WTC11 (cell line): ENCODE measurements at regions not wholly inside any gene's neighbourhood (a gene's known extent, or its start where the extent isn't known, plus 50 kb on each side); places are given as distances from the start of the nearest gene placed in this dataset.

Experiments used
- ATAC-seq: fragments of 200-7000 bp; cut with Tn5 transposase; 2 replicates; pipeline ENCODE4 v1.10.0; 2021; ENCODE audit warnings: mild to moderate bottlenecking, moderate library complexity
- CTCF ChIA-PET: fragments of 300-600 bp; sonication (Branson Sonifier 250); formaldehyde crosslinking; loops from one replicate; lab custom pipeline; 2021; ENCODE audit warnings: antibody characterized with exemption; lab: Charles Lee
- POLR2A ChIA-PET: fragments of 350-600 bp; sonication (Branson Sonifier 250); formaldehyde crosslinking; loops from one replicate; lab custom pipeline; 2021; ENCODE audit warnings: antibody characterized with exemption; lab: Charles Lee
- DNase-seq: peaks from one replicate; pipeline ENCODE4 v3.0.0; 2021; ENCODE audit warnings: low spot score
- H3K27ac Mint-ChIP-seq: 2 replicates; pipeline ENCODE4 v1.8.0; 2021; ENCODE audit warnings: mixed read lengths
- H3K27me3 Mint-ChIP-seq: 2 replicates; pipeline ENCODE4 v1.8.0; 2021; ENCODE audit warnings: low read depth, mild to moderate bottlenecking, moderate library complexity, mixed read lengths
- H3K36me3 Mint-ChIP-seq: 2 replicates; pipeline ENCODE4 v1.8.0; 2021; ENCODE audit warnings: mixed read lengths
- H3K4me1 Mint-ChIP-seq: 2 replicates; pipeline ENCODE4 v1.8.0; 2022; ENCODE audit warnings: mixed read lengths
- H3K4me3 Mint-ChIP-seq: 2 replicates; pipeline ENCODE4 v1.8.0; 2021; ENCODE audit warnings: mild to moderate bottlenecking, moderate library complexity, mixed read lengths
- H3K9me3 Mint-ChIP-seq: 2 replicates; pipeline ENCODE4 v1.8.0; 2021; ENCODE audit warnings: mixed read lengths
- JAZF1 ChIP-seq: fragments of 250-450 bp; sonication (Bioruptor Pico); IDR thresholded peaks from 2 replicates; pipeline ENCODE4 v1.9.0; 2021; ENCODE audit warnings: moderate library complexity, mild to moderate bottlenecking, inconsistent platforms
- NFYB ChIP-seq: sonication (generic); formaldehyde crosslinking; conservative IDR thresholded peaks from 2 replicates; pipeline ENCODE4 v1.8.0; 2022; ENCODE audit warnings: low read depth, missing genetic modification reagents
- NR3C1 ChIP-seq: sonication (generic); formaldehyde crosslinking; conservative IDR thresholded peaks from 2 replicates; pipeline ENCODE4 v1.8.1; 2023; ENCODE audit warnings: low read depth, mild to moderate bottlenecking, missing genetic modification reagents
- PREB ChIP-seq: sonication (generic); formaldehyde crosslinking; IDR thresholded peaks from 2 replicates; pipeline ENCODE4 v1.8.1; 2022; ENCODE audit warnings: mild to moderate bottlenecking, missing genetic modification reagents, moderate library complexity, borderline replicate concordance
- RORB ChIP-seq: fragments of 250-450 bp; sonication (Bioruptor Pico); IDR thresholded peaks from 2 replicates; pipeline ENCODE4 v1.9.0; 2021; ENCODE audit warnings: mild to moderate bottlenecking
- ZBTB21 ChIP-seq: sonication (generic); formaldehyde crosslinking; IDR thresholded peaks from 2 replicates; pipeline ENCODE4 v1.8.1; 2023; ENCODE audit warnings: mild to moderate bottlenecking, missing genetic modification reagents, borderline replicate concordance
- ZNF121 ChIP-seq: sonication (generic); formaldehyde crosslinking; IDR thresholded peaks from 2 replicates; pipeline ENCODE4 v1.8.0; 2023; ENCODE audit warnings: missing genetic modification reagents
- ZNF232 ChIP-seq: sonication (generic); formaldehyde crosslinking; IDR thresholded peaks from 2 replicates; pipeline ENCODE4 v1.8.0; 2022; ENCODE audit warnings: mild to moderate bottlenecking, missing genetic modification reagents
- ZNF281 ChIP-seq: sonication (generic); formaldehyde crosslinking; IDR thresholded peaks from 2 replicates; pipeline ENCODE4 v1.8.0; 2023; ENCODE audit warnings: mild to moderate bottlenecking, missing genetic modification reagents
- TF ChIP-seq, protein P1 (sequence below): sonication (generic); formaldehyde crosslinking; IDR thresholded peaks from 2 replicates; pipeline ENCODE4 v1.8.0; 2022; ENCODE audit warnings: mild to moderate bottlenecking, missing genetic modification reagents
- TF ChIP-seq, protein P2 (sequence below): sonication (generic); formaldehyde crosslinking; IDR thresholded peaks from 2 replicates; pipeline ENCODE4 v1.8.1; 2022; ENCODE audit warnings: missing genetic modification reagents, borderline replicate concordance
- TF ChIP-seq, protein P3 (sequence below): sonication (generic); formaldehyde crosslinking; conservative IDR thresholded peaks from 2 replicates; pipeline ENCODE4 v1.8.1; 2022; ENCODE audit warnings: mild to moderate bottlenecking, missing genetic modification reagents
- TF ChIP-seq, protein P4 (sequence below): sonication (generic); formaldehyde crosslinking; IDR thresholded peaks from 2 replicates; pipeline ENCODE4 v1.8.1; 2023; ENCODE audit warnings: mild to moderate bottlenecking, moderate library complexity, missing genetic modification reagents
- TF ChIP-seq, protein P5 (sequence below): fragments of 250-450 bp; sonication (Bioruptor Pico); IDR thresholded peaks from 2 replicates; pipeline ENCODE4 v1.9.0; 2021; ENCODE audit warnings: moderate library complexity, mild to moderate bottlenecking, inconsistent platforms, borderline replicate concordance
- TF ChIP-seq, protein P6 (sequence below): sonication (generic); formaldehyde crosslinking; IDR thresholded peaks from 2 replicates; pipeline ENCODE4 v1.8.1; 2022; ENCODE audit warnings: low read depth, missing genetic modification reagents, borderline replicate concordance

GRCh38 chr7:16232273-16232672, 189.1 kb downstream of the CRPPA start (continued):
- TF ChIP-seq NFYB (CRISPR knock-in tag) (no peak), ZNF121 (CRISPR knock-in tag) (no peak), NR3C1 (CRISPR knock-in tag) (no peak)
- TF ChIP-seq, protein P1, sequence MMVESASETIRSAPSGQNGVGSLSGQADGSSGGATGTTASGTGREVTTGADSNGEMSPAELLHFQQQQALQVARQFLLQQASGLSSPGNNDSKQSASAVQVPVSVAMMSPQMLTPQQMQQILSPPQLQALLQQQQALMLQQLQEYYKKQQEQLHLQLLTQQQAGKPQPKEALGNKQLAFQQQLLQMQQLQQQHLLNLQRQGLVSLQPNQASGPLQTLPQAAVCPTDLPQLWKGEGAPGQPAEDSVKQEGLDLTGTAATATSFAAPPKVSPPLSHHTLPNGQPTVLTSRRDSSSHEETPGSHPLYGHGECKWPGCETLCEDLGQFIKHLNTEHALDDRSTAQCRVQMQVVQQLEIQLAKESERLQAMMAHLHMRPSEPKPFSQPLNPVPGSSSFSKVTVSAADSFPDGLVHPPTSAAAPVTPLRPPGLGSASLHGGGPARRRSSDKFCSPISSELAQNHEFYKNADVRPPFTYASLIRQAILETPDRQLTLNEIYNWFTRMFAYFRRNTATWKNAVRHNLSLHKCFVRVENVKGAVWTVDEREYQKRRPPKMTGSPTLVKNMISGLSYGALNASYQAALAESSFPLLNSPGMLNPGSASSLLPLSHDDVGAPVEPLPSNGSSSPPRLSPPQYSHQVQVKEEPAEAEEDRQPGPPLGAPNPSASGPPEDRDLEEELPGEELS (CRISPR knock-in tag), result no peak
- TF ChIP-seq, protein P2, sequence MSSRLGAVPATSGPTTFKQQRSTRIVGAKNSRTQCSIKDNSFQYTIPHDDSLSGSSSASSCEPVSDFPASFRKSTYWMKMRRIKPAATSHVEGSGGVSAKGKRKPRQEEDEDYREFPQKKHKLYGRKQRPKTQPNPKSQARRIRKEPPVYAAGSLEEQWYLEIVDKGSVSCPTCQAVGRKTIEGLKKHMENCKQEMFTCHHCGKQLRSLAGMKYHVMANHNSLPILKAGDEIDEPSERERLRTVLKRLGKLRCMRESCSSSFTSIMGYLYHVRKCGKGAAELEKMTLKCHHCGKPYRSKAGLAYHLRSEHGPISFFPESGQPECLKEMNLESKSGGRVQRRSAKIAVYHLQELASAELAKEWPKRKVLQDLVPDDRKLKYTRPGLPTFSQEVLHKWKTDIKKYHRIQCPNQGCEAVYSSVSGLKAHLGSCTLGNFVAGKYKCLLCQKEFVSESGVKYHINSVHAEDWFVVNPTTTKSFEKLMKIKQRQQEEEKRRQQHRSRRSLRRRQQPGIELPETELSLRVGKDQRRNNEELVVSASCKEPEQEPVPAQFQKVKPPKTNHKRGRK (CRISPR knock-in tag), result no peak

GRCh38 chr7:16223963-16224707, 197.2 kb downstream of the CRPPA start:
- Mint-ChIP-seq H3K4me1 (no peaks in the 10 kb centered on the region), H3K27ac (no peak overlapping the region), H3K27me3 (no peaks in the 10 kb centered on the region), H3K4me3 (no peak overlapping the region), H3K36me3 (peaks cover 5% of the 10 kb centered on the region), H3K9me3 (peaks cover 6% of the 10 kb centered on the region)
- ChIA-PET CTCF (no interaction called here), POLR2A (no interaction called here)
- no peak for DNase-seq
- no peak for ATAC-seq
- no peak for TF ChIP-seq PREB (CRISPR knock-in tag)
- TF ChIP-seq, protein P3, sequence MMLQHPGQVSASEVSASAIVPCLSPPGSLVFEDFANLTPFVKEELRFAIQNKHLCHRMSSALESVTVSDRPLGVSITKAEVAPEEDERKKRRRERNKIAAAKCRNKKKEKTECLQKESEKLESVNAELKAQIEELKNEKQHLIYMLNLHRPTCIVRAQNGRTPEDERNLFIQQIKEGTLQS (CRISPR knock-in tag), result no peak
- TF ChIP-seq JAZF1 (CRISPR knock-in tag), result no peak
- TF ChIP-seq ZBTB21 (CRISPR knock-in tag), result no peak
- no peak for TF ChIP-seq ZNF232 (CRISPR knock-in tag)
- TF ChIP-seq, protein P4, sequence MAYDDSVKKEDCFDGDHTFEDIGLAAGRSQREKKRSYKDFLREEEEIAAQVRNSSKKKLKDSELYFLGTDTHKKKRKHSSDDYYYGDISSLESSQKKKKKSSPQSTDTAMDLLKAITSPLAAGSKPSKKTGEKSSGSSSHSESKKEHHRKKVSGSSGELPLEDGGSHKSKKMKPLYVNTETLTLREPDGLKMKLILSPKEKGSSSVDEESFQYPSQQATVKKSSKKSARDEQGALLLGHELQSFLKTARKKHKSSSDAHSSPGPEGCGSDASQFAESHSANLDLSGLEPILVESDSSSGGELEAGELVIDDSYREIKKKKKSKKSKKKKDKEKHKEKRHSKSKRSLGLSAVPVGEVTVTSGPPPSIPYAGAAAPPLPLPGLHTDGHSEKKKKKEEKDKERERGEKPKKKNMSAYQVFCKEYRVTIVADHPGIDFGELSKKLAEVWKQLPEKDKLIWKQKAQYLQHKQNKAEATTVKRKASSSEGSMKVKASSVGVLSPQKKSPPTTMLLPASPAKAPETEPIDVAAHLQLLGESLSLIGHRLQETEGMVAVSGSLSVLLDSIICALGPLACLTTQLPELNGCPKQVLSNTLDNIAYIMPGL (CRISPR knock-in tag), result no peak

DNA sequence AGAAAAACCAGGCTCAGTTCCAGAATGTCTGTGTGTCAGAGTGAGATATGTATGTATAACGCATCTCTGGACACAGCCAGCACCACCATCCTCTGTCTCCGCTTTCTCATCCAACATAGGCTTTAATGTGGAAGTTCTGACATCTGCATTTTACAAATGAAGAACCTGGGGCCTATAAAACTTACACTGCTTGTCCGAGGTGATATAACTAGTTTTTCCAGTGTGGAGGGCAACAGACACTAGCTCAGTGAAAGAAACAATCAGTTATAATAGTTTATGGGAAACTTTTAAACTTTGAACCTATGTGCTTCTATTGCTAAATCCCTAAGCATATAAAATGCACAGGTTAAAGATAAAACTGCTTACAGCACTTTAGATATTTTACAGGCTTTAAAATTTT, 208.7 kb downstream of the CRPPA start:
- ChIA-PET CTCF (no interaction called here), POLR2A (no interaction called here)
- peaks cover 14% of the 10 kb centered on the region for H3K4me1 Mint-ChIP-seq
- ATAC-seq (no peak), DNase-seq (no peak)
- H3K27ac Mint-ChIP-seq, result no peak overlapping the region
- no peaks in the 10 kb centered on the region for H3K36me3 Mint-ChIP-seq
- H3K27me3 Mint-ChIP-seq, result no peaks in the 10 kb centered on the region
- 0 out of 2 replicates have a peak, but pooled peaks cover 3% of the 10 kb centered on the region for H3K9me3 Mint-ChIP-seq
- no peak overlapping the region for H3K4me3 Mint-ChIP-seq
- TF ChIP-seq, protein P2 (CRISPR knock-in tag), result no peak
- TF ChIP-seq, protein P5, sequence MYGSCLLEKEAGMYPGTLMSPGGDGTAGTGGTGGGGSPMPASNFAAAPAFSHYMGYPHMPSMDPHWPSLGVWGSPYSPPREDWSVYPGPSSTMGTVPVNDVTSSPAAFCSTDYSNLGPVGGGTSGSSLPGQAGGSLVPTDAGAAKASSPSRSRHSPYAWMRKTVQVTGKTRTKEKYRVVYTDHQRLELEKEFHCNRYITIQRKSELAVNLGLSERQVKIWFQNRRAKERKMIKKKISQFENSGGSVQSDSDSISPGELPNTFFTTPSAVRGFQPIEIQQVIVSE (CRISPR knock-in tag), result no peak
- TF ChIP-seq ZNF281 (no peak), RORB (no peak)
- TF ChIP-seq, protein P6, sequence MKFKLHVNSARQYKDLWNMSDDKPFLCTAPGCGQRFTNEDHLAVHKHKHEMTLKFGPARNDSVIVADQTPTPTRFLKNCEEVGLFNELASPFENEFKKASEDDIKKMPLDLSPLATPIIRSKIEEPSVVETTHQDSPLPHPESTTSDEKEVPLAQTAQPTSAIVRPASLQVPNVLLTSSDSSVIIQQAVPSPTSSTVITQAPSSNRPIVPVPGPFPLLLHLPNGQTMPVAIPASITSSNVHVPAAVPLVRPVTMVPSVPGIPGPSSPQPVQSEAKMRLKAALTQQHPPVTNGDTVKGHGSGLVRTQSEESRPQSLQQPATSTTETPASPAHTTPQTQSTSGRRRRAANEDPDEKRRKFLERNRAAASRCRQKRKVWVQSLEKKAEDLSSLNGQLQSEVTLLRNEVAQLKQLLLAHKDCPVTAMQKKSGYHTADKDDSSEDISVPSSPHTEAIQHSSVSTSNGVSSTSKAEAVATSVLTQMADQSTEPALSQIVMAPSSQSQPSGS (CRISPR knock-in tag), result no peak
